GM18517 (cell line): ENCODE measurements at regions not wholly inside any gene's neighbourhood (a gene's known extent, or its start where the extent isn't known, plus 50 kb on each side); places are given as distances from the start of the nearest gene placed in this dataset.

Experiments
- ATAC-seq: cut with Tn5 transposase; IDR thresholded peaks from one replicate; pipeline ENCODE4 v1.9.1; 2021; ENCODE audit warnings: mild to moderate bottlenecking, moderate library complexity; ENCODE audit not compliant: unreplicated experiment

DNA sequence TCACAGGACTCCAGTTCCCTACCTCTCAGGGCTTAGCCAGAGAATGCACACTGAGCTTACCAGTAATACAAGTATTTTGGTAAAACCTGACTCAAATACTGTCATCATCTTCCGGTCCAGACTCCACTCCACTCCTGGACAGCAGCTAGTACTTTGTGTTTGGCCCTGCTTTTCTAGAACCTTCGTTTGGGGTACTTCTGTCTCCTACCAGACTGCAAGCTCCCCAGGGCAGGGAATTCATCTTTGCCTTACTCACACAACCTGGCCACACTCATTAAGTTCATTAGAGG is 108.9 kb upstream of the CDC42EP3 start:
- ATAC-seq = no peak

DNA sequence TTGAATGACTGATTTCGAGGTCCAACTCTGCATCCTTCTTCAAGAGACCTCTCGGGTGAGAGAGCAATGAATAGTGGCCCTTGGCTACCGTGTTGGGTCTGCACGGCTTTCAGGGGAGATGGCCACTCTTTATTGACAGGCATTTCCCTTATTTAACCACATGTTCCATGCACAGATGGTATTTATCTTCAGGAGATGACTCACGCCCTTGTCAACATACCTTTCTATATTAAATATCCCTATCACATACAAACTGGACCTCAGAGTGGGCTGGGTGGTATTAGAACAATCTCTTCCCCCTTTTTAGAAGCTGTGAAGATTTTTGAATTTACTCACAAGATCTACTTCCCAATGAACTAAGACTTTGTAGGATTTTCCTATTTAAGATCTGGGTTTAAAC is 109.6 kb upstream of the CDC42EP3 start:
- no peak for ATAC-seq

DNA sequence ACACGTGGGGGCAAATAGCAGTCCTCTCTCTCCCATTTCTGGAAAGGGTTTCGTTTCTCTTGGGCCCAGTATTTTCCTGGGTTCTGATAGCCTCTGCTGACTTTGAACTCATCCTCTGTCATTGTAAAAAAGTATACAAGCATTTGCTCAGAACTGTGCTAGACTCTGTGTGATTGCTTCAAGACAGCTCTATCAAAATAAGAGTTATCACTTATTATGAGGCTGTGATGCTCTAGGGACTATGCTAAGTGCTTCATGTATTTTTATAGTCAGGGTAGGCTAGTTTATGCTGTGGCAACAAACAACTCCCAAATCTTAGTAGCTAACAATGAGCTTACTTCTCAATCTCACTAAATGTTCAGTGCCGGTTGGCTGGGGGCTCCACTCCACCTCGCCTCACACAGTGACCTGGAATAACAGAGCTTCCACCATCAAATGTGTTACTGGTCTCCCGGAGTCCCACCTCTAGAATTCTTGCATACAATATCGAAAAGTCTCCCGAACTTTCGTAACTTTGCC is 110.8 kb upstream of the CDC42EP3 start:
- ATAC-seq = no peak

DNA sequence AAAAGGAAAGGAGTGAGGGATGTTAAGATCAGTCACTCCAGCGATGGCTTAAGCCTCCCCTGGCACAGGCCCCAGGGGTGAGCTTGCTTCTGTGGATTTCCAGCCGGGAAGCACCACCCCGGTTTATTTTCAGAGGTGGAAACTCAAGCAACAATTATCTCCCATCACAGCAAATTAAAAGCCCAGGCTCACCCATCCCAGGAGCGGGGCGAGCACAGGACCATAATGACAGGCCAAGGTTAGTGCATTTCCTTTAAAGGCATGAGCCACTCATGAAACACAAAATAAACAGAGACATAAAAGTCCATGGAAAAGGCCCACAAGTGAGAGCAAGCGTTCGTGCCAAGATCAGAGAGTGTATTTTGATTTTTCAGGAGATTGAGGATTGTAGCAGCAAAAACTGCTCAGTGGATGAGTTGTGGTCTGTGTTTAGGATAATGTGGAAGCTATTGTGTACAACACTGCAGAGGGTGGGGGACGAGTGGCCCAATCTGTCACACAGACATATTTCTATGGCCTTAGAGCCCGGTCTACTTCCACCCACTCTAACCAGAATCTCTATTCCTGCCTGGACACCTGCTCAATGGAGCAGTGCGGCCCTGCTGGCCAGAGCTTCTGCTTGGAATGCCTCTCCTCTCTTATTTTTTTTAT is 111.4 kb upstream of the CDC42EP3 start:
- no peak for ATAC-seq

DNA sequence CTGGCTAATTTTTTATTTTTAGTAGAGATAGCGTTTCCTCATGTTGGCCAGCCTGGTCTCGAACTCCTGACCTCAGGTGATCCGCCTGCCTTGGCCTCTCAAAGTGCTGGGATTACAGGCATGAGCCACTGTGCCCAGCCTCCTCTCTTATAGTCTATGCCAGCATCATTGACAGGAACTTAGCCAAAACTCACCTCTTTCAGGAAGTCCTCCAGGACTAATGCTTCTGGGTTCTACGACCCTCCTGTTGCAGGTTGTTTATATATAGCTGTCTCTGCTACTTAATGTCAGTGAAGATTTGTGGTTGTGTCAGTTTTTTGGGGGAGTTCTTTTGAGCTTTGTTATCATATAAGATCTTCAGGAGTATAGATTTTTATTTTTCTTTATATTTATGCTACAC is 112.1 kb upstream of the CDC42EP3 start:
- no peak for ATAC-seq

DNA sequence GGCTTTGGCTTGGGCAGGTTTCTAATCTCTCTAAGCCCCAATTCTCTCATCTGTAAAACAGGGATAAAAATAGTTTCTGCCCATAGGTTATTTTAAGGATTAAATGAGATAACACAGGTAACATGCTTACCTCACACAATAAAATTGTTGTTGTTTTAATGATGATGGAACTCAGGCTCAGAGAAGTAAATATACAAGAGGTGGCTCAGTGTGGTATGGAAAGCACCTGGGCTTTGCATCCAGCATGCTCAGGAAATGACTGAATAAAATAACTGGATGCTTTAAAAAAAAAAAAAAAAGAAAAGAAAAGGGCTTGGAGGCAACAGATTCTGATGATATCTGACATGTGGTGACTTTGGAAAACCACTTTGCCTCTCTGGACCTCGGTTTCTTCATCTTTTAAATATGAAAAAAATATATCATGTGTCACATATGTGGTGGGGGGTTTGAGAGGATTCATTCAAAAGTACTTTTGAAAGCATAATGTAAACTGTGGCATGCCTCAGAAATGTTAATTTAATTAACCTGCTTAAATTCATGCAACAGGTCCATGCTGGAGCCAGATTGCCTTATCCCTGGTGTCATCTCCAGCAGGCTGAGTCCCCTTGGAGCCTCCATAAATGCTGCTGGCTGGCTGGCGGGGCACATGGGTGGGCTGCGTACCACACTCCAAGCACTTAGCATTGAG is 112.8 kb upstream of the CDC42EP3 start:
- ATAC-seq = no peak

DNA sequence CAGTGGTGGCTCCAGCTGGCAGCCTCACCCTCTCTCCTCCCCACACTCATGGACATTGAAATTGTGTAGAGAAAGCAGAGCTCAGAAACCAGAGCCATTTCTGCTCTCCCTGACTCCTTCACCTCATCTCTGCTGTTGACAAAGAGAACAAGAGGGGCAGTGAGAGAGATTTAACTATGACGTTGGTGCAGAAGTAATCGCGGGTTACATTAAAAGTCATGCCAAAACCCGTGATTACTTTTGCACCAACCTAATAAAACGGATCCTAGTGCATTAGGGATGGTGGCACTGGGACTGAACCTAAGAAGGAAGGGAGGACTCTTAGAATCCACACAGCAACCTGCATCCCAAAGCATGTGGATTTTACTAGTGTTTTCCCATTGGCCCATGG is 113.3 kb upstream of the CDC42EP3 start:
- ATAC-seq = no peak

DNA sequence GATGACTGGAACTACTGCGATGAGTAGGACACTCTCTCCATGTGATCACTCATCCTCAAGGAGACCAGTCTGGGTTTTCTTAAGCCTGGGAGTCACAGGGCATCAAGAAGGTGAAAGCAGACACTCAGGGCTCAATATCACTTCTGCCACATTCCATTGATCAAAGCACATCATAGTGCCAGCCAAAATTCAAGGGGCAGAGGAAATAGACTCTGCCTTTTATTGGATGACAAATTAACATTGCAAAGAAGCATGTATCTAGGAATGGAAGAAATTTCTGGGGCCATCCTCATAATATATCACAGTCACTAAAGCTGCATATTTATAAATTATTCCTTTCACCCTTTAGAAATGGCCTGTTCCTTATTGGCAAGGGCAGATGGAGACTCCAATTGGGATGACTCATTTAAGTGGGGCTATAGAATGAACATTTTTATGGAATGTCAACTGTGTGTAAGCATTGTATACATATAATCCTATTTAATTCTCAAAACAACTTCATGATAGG is 114.8 kb upstream of the CDC42EP3 start:
- no peak for ATAC-seq

DNA sequence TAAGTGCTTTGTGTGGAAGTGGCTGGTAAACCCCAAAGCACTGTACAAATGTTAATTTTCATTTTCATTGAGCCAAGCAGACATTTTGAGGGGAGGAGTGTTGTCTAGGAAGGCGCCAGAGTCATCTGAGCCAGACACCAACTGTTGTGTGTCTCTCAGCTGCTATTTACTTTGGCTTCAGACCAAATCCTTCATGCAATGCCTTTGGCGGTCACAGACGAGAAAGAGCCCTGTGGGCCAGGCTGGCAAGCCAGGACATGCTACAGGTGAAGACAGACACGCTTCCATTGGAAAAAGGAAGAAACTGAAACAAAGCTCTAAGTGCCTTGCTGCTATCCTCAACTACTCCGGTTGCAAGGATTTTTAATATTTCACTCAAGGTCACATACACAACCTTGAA is 115.4 kb upstream of the CDC42EP3 start:
- ATAC-seq = no peak

DNA sequence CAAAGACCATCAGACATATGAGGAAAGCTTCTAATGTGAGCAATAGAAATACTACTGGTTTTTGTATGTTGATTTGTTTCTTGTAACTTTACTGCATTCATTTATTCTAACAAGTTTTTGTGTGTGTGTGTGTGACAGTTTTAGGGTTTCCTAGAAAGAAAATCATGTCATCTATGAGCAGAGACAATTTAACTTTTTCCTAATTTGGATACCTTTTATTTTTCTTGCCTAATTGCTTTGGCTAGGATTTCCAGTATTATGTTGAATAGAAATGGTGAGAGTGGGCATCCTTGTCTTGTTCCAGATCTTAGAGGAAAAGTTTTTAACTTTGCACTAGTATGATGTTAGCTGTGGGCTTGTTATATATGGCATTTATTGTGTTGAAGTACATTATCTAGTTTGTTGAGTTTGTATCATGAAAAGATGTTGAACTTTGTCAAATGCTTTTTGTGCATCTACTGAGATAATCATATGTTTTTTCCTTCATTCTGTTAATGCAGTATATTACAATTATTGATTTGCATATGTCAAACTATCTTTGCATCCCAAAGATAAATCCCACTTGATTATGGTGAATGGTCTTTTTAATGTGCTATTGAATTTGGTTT is 117.3 kb upstream of the CDC42EP3 start:
- ATAC-seq = no peak

DNA sequence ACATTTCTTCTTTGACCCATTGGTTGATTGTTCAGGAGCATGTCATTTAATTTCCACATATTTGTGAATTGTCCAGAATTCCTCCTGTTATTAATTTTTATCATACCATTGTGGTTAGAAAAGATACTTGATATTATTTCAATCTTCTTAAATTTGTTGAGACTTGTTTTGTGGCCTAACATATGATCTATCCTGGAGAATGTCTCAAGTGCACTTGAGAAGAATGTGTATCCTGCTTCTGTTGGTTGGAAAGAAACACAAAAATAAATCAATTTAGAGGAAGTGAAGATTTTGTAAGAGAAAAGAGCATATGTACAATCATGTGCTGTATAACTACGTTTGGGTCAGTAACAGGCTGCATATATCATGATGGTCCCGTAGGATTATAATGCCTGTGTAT is 118.6 kb upstream of the CDC42EP3 start:
- ATAC-seq = no peak

DNA sequence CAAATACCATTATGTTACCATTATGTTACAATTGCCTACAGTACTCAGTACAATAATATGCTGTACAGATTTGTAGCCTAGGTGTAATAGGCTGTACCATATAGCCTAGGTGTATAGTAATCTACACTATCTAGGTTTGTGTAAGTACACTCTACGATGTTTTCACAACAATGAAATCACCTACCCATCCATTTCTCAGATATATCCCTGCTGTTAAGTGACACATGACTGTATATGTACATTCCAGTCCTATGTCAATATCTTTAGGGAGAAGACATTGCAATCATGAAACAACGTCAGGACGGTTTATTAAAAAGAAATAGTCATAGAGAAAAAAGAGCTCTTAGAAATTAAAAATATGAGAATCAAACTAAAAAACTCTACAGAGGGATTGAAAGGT is 119.0 kb upstream of the CDC42EP3 start:
- no peak for ATAC-seq

DNA sequence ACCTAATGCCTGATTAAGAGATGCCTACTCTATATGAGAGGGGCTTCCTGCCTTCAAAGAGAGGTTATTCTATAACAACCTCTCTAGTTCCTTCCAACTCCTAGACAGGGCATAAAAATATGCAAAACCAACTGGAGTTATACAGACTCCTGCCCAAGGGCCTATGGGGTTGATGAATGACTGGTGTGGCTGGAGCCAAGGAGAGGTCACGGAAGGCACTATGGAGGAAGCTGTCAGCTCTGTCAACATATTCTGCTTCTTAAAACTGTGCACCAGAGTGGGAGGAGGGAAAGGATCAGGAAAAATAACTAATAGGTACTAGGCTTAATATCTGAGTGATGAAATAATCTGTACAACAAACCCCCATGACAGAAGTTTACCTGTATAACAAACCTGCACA is 120.9 kb upstream of the CDC42EP3 start:
- no peak for ATAC-seq

DNA sequence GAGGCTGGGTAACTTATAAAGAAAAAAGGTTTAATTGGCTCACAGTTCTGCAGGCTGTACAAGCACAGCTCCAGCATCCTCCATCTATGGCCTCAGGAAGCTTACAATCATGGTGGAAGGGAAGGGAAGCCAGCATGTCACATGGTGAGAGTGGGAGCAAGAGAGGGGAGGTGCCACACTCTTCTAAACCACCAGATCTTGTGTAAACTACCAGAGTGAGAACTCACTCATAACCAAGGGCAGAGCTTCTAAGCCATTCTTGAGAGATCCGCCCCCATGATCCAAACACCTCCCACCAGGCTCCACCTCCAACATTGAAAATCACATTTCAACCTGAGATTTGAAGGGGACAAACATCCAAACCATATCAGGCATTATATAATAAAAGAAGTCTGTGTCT is 121.6 kb upstream of the CDC42EP3 start:
- ATAC-seq = no peak

DNA sequence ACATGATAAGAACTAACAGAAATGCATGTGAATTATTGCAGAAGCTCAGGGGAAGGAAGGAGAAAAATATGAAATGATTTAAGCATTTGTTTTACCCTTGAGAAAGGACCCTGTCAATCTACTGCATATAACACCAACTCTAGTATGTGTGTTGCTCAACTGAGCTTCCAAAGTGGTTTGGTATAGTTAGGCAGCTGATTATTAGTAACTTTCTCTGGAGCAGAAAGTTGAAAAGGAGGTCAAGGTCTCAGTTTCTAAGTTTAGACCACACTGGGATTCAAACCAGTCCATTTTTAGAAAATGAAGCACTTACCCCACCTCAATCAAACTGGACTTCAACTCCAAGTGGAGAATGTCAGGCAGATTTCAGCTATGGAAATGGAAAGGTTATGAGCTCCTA is 123.3 kb upstream of the CDC42EP3 start:
- ATAC-seq = no peak

DNA sequence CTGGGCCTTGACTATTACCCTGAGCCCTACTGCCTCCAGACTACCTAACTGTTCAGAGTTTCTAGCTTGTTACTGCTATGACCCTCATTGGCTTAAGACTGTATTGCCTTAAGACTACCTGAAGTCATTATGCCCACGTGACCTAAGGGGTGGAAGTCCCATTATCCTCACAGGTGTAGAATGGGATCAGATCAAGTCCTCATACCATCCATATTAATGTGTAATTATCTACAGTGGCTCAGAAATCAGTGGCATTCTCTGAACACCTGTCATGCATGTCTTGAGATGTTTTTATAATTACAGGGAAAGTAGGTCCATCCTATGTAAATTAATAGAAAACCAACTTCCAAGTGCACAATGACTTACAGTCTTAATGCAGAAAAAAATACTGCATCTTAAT is 124.0 kb upstream of the CDC42EP3 start:
- ATAC-seq = no peak

DNA sequence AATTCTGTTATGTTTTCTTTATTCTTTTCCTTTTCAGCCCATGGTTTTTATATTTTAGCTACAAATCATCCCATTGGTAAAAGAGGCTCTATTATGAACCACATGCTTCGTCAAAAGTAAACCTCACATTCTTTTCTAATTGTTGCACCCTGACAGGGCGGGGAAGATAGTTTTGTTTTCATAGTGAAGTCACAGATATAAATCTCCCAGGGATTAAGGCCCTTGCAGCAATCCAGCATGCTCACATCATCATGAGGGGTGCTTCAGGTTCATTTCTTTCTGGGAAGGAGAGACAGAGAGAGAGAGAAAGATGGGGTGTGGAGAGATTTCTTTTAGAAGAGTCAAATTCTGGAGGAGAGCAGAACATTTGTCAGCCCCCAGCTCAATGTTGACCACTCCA is 124.5 kb upstream of the CDC42EP3 start:
- ATAC-seq = no peak

DNA sequence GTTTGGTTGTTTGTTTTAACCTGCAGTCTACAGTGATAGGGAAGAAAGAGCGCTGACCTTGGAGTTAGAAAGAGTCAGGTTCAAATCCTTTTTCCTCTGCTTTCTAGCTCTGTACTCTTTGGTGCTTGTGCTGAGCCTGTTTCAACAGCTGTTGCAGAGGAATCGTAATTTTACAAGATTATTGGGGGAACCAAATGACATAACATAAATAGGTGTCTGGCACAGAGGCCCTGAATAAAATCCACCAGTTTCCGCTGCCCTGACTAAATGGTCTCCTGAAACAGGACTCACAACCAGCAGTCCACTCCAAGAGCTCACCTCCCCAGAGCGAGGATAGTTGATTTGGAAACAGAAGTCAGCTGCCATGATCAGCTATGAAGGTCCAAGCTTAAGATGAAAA is 125.0 kb upstream of the CDC42EP3 start:
- no peak for ATAC-seq

DNA sequence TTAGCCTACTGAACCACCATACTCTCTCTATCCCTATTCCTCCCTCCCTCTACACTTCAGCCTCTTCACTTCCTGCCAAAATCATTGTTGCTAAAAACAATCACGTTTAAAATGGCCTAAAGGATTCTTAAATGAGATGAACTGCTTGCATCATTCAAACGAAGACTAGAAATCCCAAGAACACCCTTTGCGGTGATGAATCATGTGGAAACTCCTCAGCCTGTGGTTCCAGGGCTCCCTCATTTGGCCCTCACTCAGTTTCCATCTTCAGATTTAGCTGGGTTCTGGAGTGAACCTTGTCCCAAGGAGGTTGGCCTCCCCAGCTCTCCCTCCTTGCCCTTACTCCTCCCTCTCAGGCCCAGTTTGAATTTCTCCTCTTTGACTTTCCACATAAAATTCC is 125.6 kb upstream of the CDC42EP3 start:
- ATAC-seq = no peak

DNA sequence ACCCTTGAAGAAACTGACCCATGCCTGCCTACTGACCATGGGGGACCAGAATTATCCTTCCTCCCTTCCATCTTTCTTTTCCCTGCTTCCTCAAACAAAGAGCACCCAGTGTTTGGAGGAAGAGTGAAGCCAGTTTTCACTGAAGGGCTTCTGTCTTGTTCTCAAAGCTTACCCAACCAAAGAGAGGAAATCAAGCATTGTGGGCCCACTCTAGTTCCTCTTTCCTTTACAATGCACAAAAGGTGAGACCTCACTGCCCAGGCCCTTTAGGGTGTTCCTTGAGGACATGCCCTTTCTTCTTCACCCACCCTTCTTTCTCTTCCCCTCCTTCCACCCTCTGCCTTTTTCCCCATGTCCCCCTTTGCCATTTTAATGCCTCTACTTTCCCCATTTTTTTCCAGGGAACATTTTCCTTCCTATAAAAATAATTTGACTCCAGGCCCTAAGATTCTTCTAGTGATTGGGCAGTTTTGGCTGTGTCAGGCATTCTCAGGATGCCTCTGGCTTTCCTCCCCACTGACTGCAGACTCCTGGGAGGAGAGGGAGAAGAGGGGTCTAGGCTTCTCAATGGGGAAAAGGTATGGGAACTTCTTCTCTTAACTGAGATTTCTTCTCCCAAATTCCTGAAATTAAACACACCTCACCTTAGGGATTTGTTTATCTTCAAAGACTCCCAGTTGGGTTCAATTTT is 126.6 kb upstream of the RMDN2 start:
- ATAC-seq = no peak

DNA sequence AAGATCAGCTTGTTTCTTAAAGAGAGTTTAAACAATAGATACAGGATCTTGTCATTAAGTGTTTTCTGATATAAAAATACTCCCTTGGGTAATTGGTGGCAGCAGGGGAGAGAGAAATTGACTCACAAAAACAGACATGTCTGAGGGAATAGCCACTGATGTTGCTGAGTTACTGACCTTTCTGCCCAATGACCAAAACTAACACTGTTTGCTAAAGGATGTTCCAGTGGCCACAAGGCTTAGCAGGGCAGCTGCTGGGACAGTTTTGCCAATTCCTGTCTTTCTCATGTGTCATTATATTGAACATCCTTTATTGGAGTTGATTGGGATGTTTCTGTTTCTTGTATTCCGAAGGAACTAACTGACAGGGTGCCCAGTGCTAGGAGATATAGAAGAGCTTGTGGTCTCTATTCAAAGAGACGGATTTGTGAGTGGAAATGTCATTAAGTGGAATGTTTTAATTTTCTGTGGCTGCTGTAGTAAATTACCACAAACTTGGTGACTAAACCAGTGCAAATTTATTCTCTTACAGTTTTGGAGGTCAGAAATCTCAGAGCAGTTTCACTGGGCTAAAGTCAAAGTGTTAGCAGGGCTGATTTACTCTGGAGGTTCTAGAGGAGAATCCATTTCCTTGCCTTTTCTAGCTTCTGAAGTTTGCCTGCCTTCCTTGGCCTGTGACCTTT is 124.8 kb upstream of the RMDN2 start:
- ATAC-seq = no peak
